ENCODE measurements at regions not wholly inside any gene's neighbourhood (a gene's known extent, or its start where the extent isn't known, plus 50 kb on each side); places are given as distances from the start of the nearest gene placed in this dataset.
"Not testable (repeated sequence)": the region's sequence is repeated elsewhere in the genome, so short reads cannot be mapped to it uniquely, and the experiment has no call there.

DNA sequence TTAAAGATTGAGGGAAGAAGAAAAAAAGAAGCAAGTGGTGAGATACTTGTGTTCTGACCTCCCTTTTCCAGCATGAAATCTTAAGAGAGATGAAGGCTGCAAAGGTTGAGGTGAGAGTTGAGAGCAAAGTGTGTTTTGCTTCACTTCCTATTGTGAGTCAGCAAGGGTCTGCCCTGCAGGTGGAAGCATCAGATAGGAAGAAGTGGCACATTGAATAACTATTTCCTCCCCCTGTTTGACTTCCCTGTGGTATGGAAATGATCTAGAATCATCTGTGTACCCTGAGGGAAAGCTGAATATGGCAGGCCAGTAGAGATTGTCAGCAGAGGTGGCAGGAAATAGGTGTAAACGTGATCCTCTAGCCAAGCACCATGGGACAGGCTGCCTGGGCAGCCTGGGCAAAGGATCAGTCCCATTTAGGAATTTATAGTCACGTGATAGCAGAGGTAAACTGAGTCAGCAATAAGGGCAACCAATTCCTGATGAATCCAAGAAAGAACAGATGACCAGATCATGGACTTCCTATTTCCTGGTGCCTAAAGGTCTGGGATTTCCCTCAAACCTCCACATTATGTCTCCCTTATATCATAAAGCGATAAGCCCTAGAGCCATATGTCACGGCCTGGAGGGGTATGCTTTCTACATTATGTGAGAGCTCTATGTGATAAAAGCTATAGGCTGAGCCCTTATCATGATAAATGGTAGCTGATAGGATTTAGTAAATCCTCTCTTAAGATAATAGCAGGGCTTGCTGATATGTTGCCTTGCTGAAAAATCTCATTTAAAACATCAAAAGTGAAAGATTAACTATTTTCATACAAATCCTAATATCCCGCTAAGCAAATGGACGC is 287.0 kb downstream of the MDFIC start:
- H3K4me1 ChIP-seq = no peaks in the 10 kb centered on the region
- no peaks in the 10 kb centered on the region for H4K20me1 ChIP-seq (ENCODE audit: low read depth)
- no peaks in the 10 kb centered on the region for H3K36me3 ChIP-seq
- no peaks in the 10 kb centered on the region for H3K79me2 ChIP-seq (ENCODE audit: low read depth)
- TF ChIP-seq EZH2 (IDR thresholded peaks at IDR 0.05) (no peak), EZH2phosphoT487 (IDR thresholded peaks at IDR 0.05) (no peak)
- TF ChIP-seq, protein P1, sequence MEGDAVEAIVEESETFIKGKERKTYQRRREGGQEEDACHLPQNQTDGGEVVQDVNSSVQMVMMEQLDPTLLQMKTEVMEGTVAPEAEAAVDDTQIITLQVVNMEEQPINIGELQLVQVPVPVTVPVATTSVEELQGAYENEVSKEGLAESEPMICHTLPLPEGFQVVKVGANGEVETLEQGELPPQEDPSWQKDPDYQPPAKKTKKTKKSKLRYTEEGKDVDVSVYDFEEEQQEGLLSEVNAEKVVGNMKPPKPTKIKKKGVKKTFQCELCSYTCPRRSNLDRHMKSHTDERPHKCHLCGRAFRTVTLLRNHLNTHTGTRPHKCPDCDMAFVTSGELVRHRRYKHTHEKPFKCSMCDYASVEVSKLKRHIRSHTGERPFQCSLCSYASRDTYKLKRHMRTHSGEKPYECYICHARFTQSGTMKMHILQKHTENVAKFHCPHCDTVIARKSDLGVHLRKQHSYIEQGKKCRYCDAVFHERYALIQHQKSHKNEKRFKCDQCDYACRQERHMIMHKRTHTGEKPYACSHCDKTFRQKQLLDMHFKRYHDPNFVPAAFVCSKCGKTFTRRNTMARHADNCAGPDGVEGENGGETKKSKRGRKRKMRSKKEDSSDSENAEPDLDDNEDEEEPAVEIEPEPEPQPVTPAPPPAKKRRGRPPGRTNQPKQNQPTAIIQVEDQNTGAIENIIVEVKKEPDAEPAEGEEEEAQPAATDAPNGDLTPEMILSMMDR (IDR thresholded peaks at IDR 0.05) = no peak
- no peak overlapping the region for H3K4me2 ChIP-seq
- no peaks in the 10 kb centered on the region for H3K9me3 ChIP-seq (ENCODE audit: low read depth)
- no peaks in the 10 kb centered on the region for H3F3A ChIP-seq (ENCODE audit: low read depth)
- no peaks in the 10 kb centered on the region for H3K27me3 ChIP-seq
- H3K4me1 Mint-ChIP-seq = no peaks in the 10 kb centered on the region
- peaks cover 4% of the 10 kb centered on the region for H3K27me3 Mint-ChIP-seq (ENCODE audit: insufficient read depth, low read depth)
- no peak overlapping the region for H3K9ac ChIP-seq
- DNase-seq (ENCODE audit: low spot score) = no peak
- H3K9me3 Mint-ChIP-seq = peaks cover 17% of the 10 kb centered on the region
- H3K27ac ChIP-seq = no peak overlapping the region
- H3K27ac Mint-ChIP-seq = no peak overlapping the region
- H3K36me3 Mint-ChIP-seq = peaks cover 4% of the 10 kb centered on the region
- no peak overlapping the region for H3K4me3 Mint-ChIP-seq
- no peak overlapping the region for H3K4me3 ChIP-seq
- H2AFZ ChIP-seq (replicated peaks) = no peak overlapping the region

DNA sequence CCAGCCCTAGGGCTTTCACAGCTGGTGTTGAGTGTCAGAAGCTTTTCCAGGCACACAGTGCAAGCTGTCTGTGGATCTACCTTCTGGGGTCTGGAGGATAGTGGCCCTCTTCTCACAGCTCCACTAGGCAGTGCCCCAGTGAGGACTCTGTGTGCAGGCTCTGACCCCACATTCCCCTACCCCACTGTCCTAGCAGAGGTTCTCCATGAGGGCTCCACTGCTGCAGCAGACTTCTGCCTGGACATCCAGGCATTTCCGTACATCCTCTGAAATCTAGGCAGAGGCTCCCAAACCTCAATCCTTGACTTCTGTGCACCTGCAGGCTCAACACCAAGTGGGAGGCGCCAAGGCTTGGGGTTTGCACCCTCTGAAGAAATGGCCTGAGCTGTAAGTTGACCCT is 284.5 kb downstream of the MDFIC start:
- H3K4me1 ChIP-seq; H3K4me2 ChIP-seq; H3K36me3 ChIP-seq; H3K9me3 ChIP-seq (ENCODE audit: low read depth); H3K27ac ChIP-seq; H3K27me3 ChIP-seq; H3K4me3 ChIP-seq; H3K4me3 Mint-ChIP-seq; H3K4me1 Mint-ChIP-seq; H2AFZ ChIP-seq (replicated peaks); H3K79me2 ChIP-seq (ENCODE audit: low read depth); H3K36me3 Mint-ChIP-seq; H3K9ac ChIP-seq; H3F3A ChIP-seq (ENCODE audit: low read depth); H4K20me1 ChIP-seq (ENCODE audit: low read depth); DNase-seq (ENCODE audit: low spot score); H3K27ac Mint-ChIP-seq; H3K27me3 Mint-ChIP-seq (ENCODE audit: insufficient read depth, low read depth): not testable (repeated sequence)
- peaks cover 17% of the 10 kb centered on the region for H3K9me3 Mint-ChIP-seq

DNA sequence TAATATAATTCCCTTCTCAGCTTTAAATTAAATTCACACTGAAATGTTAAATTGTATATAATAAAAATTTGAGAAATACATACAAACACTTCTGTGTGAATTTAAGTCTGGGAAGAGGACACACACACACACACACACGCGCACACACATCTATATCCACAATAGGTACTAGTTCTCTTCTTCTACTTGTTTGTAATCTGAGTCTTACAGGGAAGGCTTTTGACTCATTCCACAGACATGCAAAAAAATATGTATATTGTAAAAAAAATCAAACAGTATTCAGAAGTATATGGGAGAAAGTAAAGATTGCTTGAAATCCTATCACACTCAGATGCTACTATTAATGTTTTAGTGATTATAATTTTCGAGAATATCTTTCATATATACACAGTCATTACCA is 276.2 kb downstream of the MDFIC start:
- Histone ChIP-seq H3K4me2 (no peak overlapping the region), H4K20me1 (ENCODE audit: low read depth) (no peaks in the 10 kb centered on the region)

DNA sequence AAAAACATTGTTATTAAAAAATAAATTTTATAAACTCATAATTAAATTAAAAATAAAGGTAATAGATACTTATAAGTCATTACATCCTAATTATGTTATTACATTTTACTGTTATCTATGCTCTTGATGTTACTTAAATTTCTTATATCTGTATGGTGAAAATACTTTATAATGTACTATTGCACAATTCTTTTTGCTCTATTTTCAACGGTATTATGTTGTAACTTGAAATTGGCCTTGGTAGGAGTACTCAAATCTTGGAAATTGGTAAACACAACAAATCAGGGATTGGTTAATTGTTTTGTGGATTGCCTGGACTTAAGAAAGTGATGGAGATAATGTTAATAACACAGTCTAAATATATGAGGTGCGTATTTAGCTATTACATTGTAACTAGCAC is 273.3 kb downstream of the MDFIC start:
- Histone ChIP-seq H3K79me2 (ENCODE audit: low read depth) (no peaks in the 10 kb centered on the region), H3K4me3 (no peak overlapping the region), H3K27me3 (no peaks in the 10 kb centered on the region), H3K4me2 (no peak overlapping the region), H3K9ac (no peak overlapping the region), H3K27ac (no peak overlapping the region), H3F3A (ENCODE audit: low read depth) (no peaks in the 10 kb centered on the region), H4K20me1 (ENCODE audit: low read depth) (no peaks in the 10 kb centered on the region), H3K9me3 (ENCODE audit: low read depth) (no peaks in the 10 kb centered on the region), H2AFZ (replicated peaks) (no peak overlapping the region), H3K36me3 (no peaks in the 10 kb centered on the region), H3K4me1 (no peaks in the 10 kb centered on the region)
- H3K4me1 Mint-ChIP-seq = peaks cover 14% of the 10 kb centered on the region
- no peaks in the 10 kb centered on the region for H3K9me3 Mint-ChIP-seq
- no peak overlapping the region for H3K27ac Mint-ChIP-seq
- H3K36me3 Mint-ChIP-seq = no peaks in the 10 kb centered on the region
- TF ChIP-seq EZH2phosphoT487 (IDR thresholded peaks at IDR 0.05) = no peak
- no peak for DNase-seq (ENCODE audit: low spot score)
- no peaks in the 10 kb centered on the region for H3K27me3 Mint-ChIP-seq (ENCODE audit: insufficient read depth, low read depth)
- no peak overlapping the region for H3K4me3 Mint-ChIP-seq

More for the DNA sequence above, 276.2 kb downstream of the MDFIC start:
- Histone ChIP-seq H3K9ac (no peak overlapping the region), H3K9me3 (ENCODE audit: low read depth) (no peaks in the 10 kb centered on the region), H3K36me3 (no peaks in the 10 kb centered on the region), H3K4me1 (no peaks in the 10 kb centered on the region), H2AFZ (replicated peaks) (no peak overlapping the region), H3F3A (ENCODE audit: low read depth) (no peaks in the 10 kb centered on the region), H3K27ac (no peak overlapping the region), H3K79me2 (ENCODE audit: low read depth) (no peaks in the 10 kb centered on the region), H3K4me3 (no peak overlapping the region), H3K27me3 (no peaks in the 10 kb centered on the region)
- H3K27ac Mint-ChIP-seq = no peak overlapping the region
- H3K27me3 Mint-ChIP-seq (ENCODE audit: insufficient read depth, low read depth) = no peaks in the 10 kb centered on the region
- H3K9me3 Mint-ChIP-seq = no peaks in the 10 kb centered on the region
- no peaks in the 10 kb centered on the region for H3K36me3 Mint-ChIP-seq
- DNase-seq (ENCODE audit: low spot score) = no peak
- TF ChIP-seq EZH2phosphoT487 (IDR thresholded peaks at IDR 0.05) (no peak), EZH2 (IDR thresholded peaks at IDR 0.05) (no peak)
- TF ChIP-seq, protein P1 (IDR thresholded peaks at IDR 0.05) = no peak
- peaks cover 9% of the 10 kb centered on the region for H3K4me1 Mint-ChIP-seq
- no peak overlapping the region for H3K4me3 Mint-ChIP-seq
